Skeletal muscle satellite cell (primary cell): ENCODE measurements at regions not wholly inside any gene's neighbourhood (a gene's known extent, or its start where the extent isn't known, plus 50 kb on each side); places are given as distances from the start of the nearest gene placed in this dataset.
"Not testable (repeated sequence)": the region's sequence is repeated elsewhere in the genome, so short reads cannot be mapped to it uniquely, and the experiment has no call there.

Experiments
- H3K27me3 ChIP-seq: 2 replicates; pipeline ENCODE4 v1.7.0; 2013; ENCODE audit warnings: low read length; ENCODE audit not compliant: control insufficient read depth, insufficient read depth
- H3K36me3 ChIP-seq: 2 replicates; pipeline ENCODE4 v1.7.0; 2013; ENCODE audit warnings: mild to moderate bottlenecking, control low read depth, low read length; ENCODE audit not compliant: insufficient read depth
- H3K4me1 ChIP-seq: 2 replicates; pipeline ENCODE4 v1.7.0; 2013; ENCODE audit warnings: low read length; ENCODE audit not compliant: control insufficient read depth, insufficient read depth
- H3K4me2 ChIP-seq: 2 replicates; pipeline ENCODE4 v1.7.0; 2013; ENCODE audit warnings: mild to moderate bottlenecking, low read length
- H3K4me3 ChIP-seq: 2 replicates; pipeline ENCODE4 v1.7.0; 2013; ENCODE audit warnings: low read length
- H3K9ac ChIP-seq: 2 replicates; pipeline ENCODE4 v1.7.0; 2013; ENCODE audit warnings: mild to moderate bottlenecking, low read depth, low read length, moderate library complexity
- H3K9me3 ChIP-seq: replicated peaks from 2 replicates; pipeline ENCODE4 v1.7.0; 2013; ENCODE audit warnings: mild to moderate bottlenecking, control low read depth, low read length

DNA sequence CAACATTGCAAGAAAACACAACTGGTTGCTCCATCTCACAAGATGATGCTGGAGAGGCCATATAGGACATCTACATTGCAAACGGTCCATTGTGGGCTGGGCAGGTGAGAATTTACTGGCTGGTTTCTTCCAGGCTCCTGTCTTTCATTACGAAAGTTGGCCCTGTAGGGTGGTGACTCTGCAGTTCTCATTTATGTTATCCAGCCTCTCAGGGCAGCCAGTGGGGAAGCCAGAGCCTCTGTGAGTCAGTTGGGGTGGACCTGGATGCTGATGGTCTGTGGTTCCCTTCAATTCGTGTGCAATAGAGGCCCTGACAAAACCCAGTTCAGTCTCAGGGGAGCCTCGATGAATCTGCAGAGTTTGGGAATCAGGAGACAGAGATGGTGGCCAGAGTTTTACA is 341.0 kb upstream of the CCL2 start:
- H3K4me2 ChIP-seq = no peak overlapping the region
- no peaks in the 10 kb centered on the region for H3K36me3 ChIP-seq
- no peaks in the 10 kb centered on the region for H3K4me1 ChIP-seq
- H3K27me3 ChIP-seq = no peaks in the 10 kb centered on the region
- peaks cover 3% of the 10 kb centered on the region for H3K9me3 ChIP-seq
- no peak overlapping the region for H3K4me3 ChIP-seq
- H3K9ac ChIP-seq = no peak overlapping the region

DNA sequence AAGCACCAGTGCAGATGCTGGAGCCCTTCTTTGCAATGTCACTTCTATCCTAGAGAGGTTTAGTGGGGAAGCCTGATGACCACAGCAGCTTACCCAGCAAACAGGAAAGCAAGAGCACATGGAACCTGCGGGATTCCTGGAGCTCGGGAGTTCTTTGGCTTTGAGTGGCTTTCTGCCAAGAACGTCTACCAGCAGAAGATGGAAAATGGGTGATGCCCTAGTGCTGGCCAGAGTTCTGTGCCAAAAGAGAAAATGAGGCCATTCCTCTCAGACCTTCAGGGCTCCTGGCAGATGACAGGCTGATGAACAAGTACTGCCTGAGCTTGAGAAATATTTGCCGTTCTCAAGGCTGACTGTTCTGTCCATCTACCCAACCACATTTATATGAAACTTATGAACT is 332.1 kb upstream of the CCL2 start:
- Histone ChIP-seq H3K27me3 (no peaks in the 10 kb centered on the region), H3K4me2 (no peak overlapping the region), H3K9me3 (no peaks in the 10 kb centered on the region), H3K4me1 (no peaks in the 10 kb centered on the region), H3K9ac (no peak overlapping the region), H3K4me3 (no peak overlapping the region), H3K36me3 (no peaks in the 10 kb centered on the region)

DNA sequence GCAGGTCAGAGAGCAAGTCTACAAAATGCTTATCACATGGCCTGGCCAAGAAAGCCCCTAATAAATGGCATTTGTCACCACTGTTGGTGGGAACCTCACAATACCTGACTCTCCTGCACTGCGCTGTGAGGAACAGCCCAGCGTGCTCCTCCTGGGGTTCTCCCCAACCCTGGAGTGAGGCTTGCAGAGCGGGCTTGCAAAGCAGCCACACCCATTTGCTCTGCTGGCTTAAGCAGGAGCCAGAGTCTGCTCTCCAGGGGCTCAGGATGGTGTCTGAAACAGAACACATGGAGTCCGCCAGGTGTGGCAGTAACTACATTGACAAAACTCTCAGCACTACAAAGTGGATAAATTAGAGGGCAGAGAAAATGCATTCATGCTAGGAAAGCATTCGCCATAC is 331.0 kb upstream of the CCL2 start:
- no peaks in the 10 kb centered on the region for H3K27me3 ChIP-seq
- no peaks in the 10 kb centered on the region for H3K4me1 ChIP-seq
- H3K4me2 ChIP-seq = no peak overlapping the region
- no peaks in the 10 kb centered on the region for H3K36me3 ChIP-seq
- H3K9me3 ChIP-seq = no peaks in the 10 kb centered on the region
- H3K4me3 ChIP-seq = no peak overlapping the region
- H3K9ac ChIP-seq = no peak overlapping the region

DNA sequence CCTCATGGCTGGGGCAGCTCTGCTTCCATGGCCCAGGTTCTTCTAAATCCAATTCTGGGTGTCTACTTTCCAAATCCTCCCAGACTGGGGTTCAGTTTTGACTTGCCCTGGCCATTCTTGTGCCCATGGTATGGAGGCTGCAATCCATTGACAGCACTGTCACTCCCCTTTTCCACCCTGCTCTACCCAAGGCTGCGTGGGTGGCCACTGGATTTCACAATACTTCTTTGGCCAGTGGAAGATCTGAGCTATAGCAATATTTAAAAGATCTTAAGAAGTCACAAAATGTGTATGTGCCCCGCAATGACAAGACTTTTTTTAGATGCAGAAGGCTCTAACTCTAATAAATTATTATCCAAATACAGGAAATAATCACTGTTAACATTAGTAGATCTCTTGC is 329.4 kb upstream of the CCL2 start:
- H3K4me3 ChIP-seq = no peak overlapping the region
- no peaks in the 10 kb centered on the region for H3K27me3 ChIP-seq
- no peaks in the 10 kb centered on the region for H3K4me1 ChIP-seq
- H3K4me2 ChIP-seq = no peak overlapping the region
- H3K36me3 ChIP-seq = no peaks in the 10 kb centered on the region
- H3K9ac ChIP-seq = no peak overlapping the region
- peaks cover 3% of the 10 kb centered on the region for H3K9me3 ChIP-seq

DNA sequence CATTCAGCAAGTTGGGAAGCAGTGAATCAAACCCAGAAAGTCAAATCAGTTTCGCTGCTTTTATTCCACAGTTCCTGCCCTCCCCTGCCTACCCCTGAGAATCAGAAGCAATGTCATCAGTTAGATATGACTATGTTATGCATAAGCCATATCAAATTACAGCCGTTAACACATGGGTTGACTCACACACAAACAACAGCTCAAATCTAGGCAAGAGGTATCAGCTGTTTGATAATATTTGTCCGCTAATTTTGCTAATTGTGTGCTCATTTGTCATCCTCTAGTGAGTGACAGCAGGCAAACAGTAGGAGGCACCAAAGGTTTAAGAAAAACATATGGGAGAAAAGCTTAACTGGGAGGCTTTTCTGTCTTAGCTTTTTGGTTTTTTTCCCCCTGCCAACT is 327.4 kb upstream of the CCL2 start:
- no peak overlapping the region for H3K9ac ChIP-seq
- peaks cover 4% of the 10 kb centered on the region for H3K9me3 ChIP-seq
- H3K36me3 ChIP-seq = no peaks in the 10 kb centered on the region
- H3K27me3 ChIP-seq = no peaks in the 10 kb centered on the region
- H3K4me2 ChIP-seq = no peak overlapping the region
- no peak overlapping the region for H3K4me3 ChIP-seq
- no peaks in the 10 kb centered on the region for H3K4me1 ChIP-seq

DNA sequence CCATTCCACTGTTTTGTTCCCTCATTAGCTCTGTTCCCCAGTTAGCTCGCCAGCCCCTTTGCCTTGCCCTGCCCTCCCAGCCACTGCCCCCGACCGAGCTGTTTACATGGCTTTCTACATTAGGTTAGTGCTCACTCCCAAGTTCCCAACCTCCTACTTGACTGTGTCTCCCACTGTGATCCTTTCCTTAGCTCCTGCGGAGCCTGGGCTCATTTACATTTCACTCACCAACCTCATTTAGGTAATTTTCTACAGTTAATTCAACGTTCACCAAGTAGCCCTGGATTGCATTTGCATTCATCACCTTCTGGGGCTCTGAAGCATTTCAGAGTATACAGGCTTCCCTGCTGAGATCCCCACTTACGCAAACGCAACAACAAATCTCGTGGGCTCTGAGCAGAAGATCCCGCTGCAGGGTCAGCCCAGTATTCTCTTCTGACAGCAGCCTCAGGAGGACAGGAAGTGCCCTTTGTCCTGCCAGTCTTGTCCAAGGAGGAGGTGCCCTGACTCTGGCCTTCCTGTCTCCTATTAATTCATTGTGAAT is 325.8 kb upstream of the CCL2 start:
- Histone ChIP-seq H3K4me3 (no peak overlapping the region), H3K4me2 (no peak overlapping the region), H3K9me3 (peaks cover 7% of the 10 kb centered on the region), H3K4me1 (no peaks in the 10 kb centered on the region), H3K27me3 (no peaks in the 10 kb centered on the region), H3K9ac (no peak overlapping the region), H3K36me3 (no peaks in the 10 kb centered on the region)

DNA sequence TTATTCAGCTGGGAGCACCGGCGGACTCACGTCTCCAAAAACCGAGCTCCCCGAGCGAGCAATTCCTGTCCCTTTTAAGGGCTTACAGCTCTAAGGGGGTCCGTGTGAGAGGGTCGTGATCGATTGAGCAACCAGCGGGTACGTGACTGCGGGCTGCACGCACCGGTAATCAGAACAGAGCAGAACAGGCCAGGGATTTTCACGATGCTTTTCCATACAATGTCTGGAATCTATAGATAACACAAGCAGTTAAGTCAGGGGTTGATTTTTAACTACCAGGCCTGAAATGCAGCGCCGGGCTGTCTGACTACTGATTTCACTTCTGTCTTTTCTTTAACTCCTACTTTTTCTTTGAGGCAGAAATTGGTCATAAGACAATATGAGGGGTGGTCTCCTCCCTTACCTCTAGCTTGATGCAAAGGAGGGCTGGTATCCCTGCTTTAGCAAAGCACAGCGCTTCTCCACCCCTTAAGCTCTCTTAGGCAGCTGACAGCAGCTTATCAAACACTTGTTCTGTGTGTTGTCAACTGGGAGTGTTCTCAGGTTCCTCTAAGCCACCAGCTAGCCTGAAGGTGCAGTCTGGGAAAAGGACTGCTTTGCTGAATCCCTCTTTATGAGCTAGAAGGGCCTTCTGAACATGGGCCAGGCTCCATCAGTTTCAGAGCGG is 323.8 kb upstream of the CCL2 start:
- H3K9ac ChIP-seq, H3K36me3 ChIP-seq, H3K9me3 ChIP-seq, H3K27me3 ChIP-seq, H3K4me2 ChIP-seq, H3K4me3 ChIP-seq, H3K4me1 ChIP-seq: not testable (repeated sequence)

DNA sequence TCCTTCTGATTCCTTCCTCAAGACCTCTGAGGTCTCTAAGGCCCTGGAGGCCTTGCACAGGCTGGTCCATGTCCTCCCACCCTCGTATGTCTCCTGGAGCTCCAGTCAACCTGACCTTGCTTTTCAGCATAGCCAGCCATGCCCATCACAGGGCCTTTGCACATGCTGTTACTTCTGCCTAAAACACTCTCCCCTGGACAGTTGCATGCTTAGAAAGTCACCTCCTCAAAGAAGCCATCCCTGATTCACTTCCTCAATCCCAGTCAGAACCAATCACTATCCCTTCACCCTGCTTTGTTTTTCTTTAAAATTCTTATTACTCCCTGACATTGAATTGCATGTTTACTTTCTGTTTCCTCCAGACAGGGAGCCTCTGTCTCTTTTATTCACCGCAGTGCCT is 322.1 kb upstream of the CCL2 start:
- Histone ChIP-seq H3K9ac (no peak overlapping the region), H3K9me3 (peaks cover 7% of the 10 kb centered on the region), H3K27me3 (no peaks in the 10 kb centered on the region), H3K36me3 (no peaks in the 10 kb centered on the region), H3K4me1 (no peaks in the 10 kb centered on the region), H3K4me2 (no peak overlapping the region), H3K4me3 (no peak overlapping the region)

DNA sequence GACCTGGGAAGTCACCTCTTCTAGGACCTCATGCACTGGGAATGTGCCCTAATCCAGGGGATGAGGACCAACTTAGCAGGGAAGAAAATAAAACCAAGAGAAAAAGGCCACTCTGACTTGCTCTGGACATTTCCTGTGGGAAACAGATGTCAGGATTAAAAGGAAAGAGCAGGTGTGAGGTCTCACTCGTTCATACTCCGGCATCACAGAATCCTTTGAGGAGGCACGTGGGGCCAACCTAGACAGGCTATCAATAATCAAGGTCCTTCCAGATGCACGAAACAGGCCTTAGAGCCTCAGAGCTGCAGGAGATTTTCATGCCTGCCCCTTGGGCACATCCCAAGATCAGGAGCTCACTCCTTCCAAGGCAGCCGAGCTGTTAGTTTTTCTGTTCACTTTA is 321.5 kb upstream of the CCL2 start:
- no peaks in the 10 kb centered on the region for H3K36me3 ChIP-seq
- H3K27me3 ChIP-seq = no peaks in the 10 kb centered on the region
- H3K4me2 ChIP-seq = no peak overlapping the region
- peaks cover 9% of the 10 kb centered on the region for H3K9me3 ChIP-seq
- no peaks in the 10 kb centered on the region for H3K4me1 ChIP-seq
- H3K9ac ChIP-seq = no peak overlapping the region
- no peak overlapping the region for H3K4me3 ChIP-seq

DNA sequence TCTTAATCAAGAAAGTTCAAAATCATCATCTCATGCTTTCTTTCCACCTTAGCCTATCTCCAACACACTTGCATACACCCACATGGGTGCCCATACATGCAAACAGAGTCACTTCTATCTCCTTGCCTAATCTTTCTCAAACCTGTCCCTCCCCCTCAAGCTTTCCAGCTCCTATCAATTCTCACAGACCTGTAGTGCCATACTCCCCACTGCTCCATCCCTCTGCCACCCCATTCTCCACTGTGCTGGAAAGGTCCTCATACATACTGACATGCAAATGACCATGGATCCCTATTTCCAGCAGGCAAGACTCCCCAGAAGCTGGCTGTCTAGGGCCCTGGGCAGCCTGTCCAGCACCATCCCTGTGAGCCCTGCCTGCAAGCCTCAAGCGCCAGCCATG is 320.4 kb upstream of the CCL2 start:
- no peak overlapping the region for H3K4me3 ChIP-seq
- no peaks in the 10 kb centered on the region for H3K36me3 ChIP-seq
- peaks cover 9% of the 10 kb centered on the region for H3K9me3 ChIP-seq
- no peaks in the 10 kb centered on the region for H3K27me3 ChIP-seq
- no peak overlapping the region for H3K9ac ChIP-seq
- no peaks in the 10 kb centered on the region for H3K4me1 ChIP-seq
- no peak overlapping the region for H3K4me2 ChIP-seq

DNA sequence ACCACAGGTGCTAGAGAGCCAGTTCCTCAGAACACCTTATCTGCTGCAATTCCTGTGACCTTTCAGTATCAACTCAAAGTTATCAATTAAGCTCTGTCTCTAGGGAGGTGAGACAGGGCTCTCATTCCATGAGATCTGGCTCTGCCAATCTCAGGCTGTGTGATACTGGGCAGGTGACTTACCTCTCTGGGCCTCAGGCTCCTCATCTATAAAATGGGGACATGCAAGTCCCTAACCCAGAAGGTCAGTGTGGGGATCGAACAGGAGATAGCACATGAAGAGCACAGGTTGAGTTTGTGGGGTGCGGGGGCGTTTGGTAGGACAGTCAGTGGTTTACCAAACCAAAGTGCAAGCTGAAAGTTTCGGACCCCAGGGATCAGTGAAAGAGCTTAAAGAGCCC is 319.3 kb upstream of the CCL2 start:
- Histone ChIP-seq H3K4me1 (no peaks in the 10 kb centered on the region), H3K4me2 (no peak overlapping the region), H3K27me3 (no peaks in the 10 kb centered on the region), H3K9me3 (peaks cover 11% of the 10 kb centered on the region), H3K36me3 (no peaks in the 10 kb centered on the region), H3K4me3 (no peak overlapping the region), H3K9ac (no peak overlapping the region)

DNA sequence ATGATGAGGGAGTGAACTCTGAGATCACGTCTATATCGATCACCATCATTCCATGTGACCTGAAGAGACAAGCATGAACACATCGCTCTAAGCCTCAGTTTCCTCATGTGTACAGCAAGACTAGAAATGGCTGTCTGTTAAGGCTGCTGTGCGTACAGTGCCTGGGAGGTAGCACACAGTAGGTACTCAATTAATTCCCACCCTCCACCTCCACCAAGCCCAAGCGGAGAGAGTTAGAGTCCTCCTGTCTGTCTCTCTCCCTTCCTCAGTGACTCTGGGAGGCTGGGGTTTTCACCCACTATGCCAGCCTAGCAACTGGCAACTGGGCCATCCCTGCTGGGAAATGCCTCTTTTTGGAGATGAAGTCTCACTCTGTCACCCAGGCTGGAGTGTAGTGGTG is 318.3 kb upstream of the CCL2 start:
- no peak overlapping the region for H3K9ac ChIP-seq
- no peak overlapping the region for H3K4me3 ChIP-seq
- no peaks in the 10 kb centered on the region for H3K36me3 ChIP-seq
- H3K9me3 ChIP-seq = peaks cover 11% of the 10 kb centered on the region
- H3K4me2 ChIP-seq = no peak overlapping the region
- no peaks in the 10 kb centered on the region for H3K4me1 ChIP-seq
- no peaks in the 10 kb centered on the region for H3K27me3 ChIP-seq
